HTR-8/SVneo (cell line): ENCODE measurements at regions not wholly inside any gene's neighbourhood (a gene's known extent, or its start where the extent isn't known, plus 50 kb on each side); places are given as distances from the start of the nearest gene placed in this dataset.

Source experiments
- DNase-seq: peaks from one replicate; pipeline ENCODE4 v3.0.0; 2011; ENCODE audit warnings: low spot score, mixed read lengths; ENCODE audit not compliant: insufficient read length
- FAIRE-seq: peaks from 2 replicates; lab custom pipeline; 2011; peaks lifted over from hg19 to GRCh38; lab: Jason Lieb, UNC

- no peak for FAIRE-seq
- no peak for DNase-seq
These were observed 453.0 kb downstream of the DIPK2A start for GRCh38 chr3:144424606-144425005.

GRCh38 chr3:144426366-144426765 is 454.7 kb downstream of the DIPK2A start:
- FAIRE-seq (no peak), DNase-seq (no peak)

- FAIRE-seq = no peak
- no peak for DNase-seq
These were observed 455.3 kb downstream of the DIPK2A start for GRCh38 chr3:144426967-144427366.

GRCh38 chr3:144429719-144430121 is 458.1 kb downstream of the DIPK2A start:
- DNase-seq = no peak
- no peak for FAIRE-seq

GRCh38 chr3:144431134-144431533 is 459.5 kb downstream of the DIPK2A start:
- DNase-seq (no peak), FAIRE-seq (no peak)

GRCh38 chr3:144433006-144433405 is 461.4 kb downstream of the DIPK2A start:
- FAIRE-seq (no peak), DNase-seq (no peak)

GRCh38 chr3:144437989-144438388 is 466.4 kb downstream of the DIPK2A start:
- FAIRE-seq (no peak), DNase-seq (no peak)

- no peak for FAIRE-seq
- no peak for DNase-seq
These were observed 472.4 kb downstream of the DIPK2A start for GRCh38 chr3:144444061-144444460.

GRCh38 chr3:144444546-144444945 is 472.9 kb downstream of the DIPK2A start:
- FAIRE-seq = no peak
- DNase-seq = no peak

GRCh38 chr3:144455841-144456440 is 484.3 kb downstream of the DIPK2A start:
- DNase-seq = no peak
- no peak for FAIRE-seq

- no peak for FAIRE-seq
These were observed 486.1 kb downstream of the DIPK2A start for GRCh38 chr3:144457758-144458157.

GRCh38 chr3:144458283-144458682 is 486.7 kb downstream of the DIPK2A start:
- DNase-seq = no peak
- no peak for FAIRE-seq

More at GRCh38 chr3:144457758-144458157, 486.1 kb downstream of the DIPK2A start:
- no peak for DNase-seq

GRCh38 chr3:144462337-144462736 is 490.7 kb downstream of the DIPK2A start:
- no peak for FAIRE-seq
- DNase-seq = no peak

GRCh38 chr3:144463911-144464310 is 492.3 kb downstream of the DIPK2A start:
- DNase-seq (no peak), FAIRE-seq (no peak)

GRCh38 chr3:144466114-144466513 is 494.5 kb downstream of the DIPK2A start:
- DNase-seq = no peak

GRCh38 chr3:144466540-144466939 is 494.9 kb downstream of the DIPK2A start:
- DNase-seq = no peak
- FAIRE-seq = no peak

More at GRCh38 chr3:144466114-144466513, 494.5 kb downstream of the DIPK2A start:
- no peak for FAIRE-seq

- no peak for FAIRE-seq
- no peak for DNase-seq
These were observed 499.0 kb downstream of the DIPK2A start for GRCh38 chr3:144470666-144471065.

- FAIRE-seq (no peak), DNase-seq (no peak)
These were observed 506.0 kb downstream of the DIPK2A start for GRCh38 chr3:144477593-144477992.

GRCh38 chr3:144480416-144480919 is 508.8 kb downstream of the DIPK2A start:
- no peak for FAIRE-seq
- no peak for DNase-seq

- FAIRE-seq = no peak
- no peak for DNase-seq
These were observed 511.3 kb downstream of the DIPK2A start for GRCh38 chr3:144482876-144483275.

- DNase-seq (no peak), FAIRE-seq (no peak)
These were observed 515.4 kb downstream of the DIPK2A start for GRCh38 chr3:144487011-144487410.

- DNase-seq (no peak), FAIRE-seq (no peak)
These were observed 517.3 kb downstream of the DIPK2A start for GRCh38 chr3:144488927-144489326.
